Right kidney (tissue), 1 donor: ENCODE measurements at regions not wholly inside any gene's neighbourhood (a gene's known extent, or its start where the extent isn't known, plus 50 kb on each side); places are given as distances from the start of the nearest gene placed in this dataset.

Experiments
- DNase-seq: peaks from one replicate; pipeline ENCODE4 v3.0.0-alpha.2; 2016

DNA sequence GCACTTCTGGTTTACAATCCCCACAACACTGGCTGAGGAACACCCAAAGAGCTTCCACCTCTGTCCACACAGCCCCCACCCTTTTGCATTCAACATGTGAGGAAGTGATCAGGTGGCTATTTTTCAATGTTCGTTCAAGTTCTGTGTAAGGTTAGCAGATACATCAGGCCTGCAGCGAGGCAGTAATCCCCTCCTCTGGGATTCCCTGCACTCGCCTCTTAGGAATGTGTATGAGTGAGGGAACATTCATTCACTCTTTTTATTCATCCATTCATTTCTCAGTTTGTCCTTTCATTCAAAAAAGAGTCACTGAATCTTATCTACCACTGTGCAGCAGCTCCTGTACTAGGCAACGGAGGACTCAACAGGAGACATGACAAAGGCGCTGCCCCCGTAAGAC is 236.4 kb upstream of the PRDM1 start:
- no peak for DNase-seq

DNA sequence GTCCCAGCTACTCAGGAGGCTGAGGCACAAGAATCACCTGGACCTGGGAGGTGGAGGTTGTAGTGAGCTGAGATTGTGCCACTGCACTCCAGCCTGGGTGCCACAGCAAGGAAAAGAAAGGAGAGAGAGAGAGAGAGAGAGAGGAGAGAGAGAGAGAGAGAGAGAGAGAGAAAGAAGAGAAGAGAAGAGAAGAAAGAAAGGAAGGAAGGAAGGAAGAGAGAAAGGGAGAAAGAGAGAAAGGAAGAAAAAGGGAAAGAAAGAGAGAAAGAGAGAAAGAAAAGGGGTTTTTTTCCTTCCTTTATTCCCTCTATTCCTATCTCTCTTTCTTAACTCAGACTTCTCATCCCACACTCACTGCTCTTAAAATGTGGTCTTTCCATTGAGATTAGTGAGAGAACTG is 238.7 kb upstream of the PRDM1 start:
- DNase-seq, result no peak

DNA sequence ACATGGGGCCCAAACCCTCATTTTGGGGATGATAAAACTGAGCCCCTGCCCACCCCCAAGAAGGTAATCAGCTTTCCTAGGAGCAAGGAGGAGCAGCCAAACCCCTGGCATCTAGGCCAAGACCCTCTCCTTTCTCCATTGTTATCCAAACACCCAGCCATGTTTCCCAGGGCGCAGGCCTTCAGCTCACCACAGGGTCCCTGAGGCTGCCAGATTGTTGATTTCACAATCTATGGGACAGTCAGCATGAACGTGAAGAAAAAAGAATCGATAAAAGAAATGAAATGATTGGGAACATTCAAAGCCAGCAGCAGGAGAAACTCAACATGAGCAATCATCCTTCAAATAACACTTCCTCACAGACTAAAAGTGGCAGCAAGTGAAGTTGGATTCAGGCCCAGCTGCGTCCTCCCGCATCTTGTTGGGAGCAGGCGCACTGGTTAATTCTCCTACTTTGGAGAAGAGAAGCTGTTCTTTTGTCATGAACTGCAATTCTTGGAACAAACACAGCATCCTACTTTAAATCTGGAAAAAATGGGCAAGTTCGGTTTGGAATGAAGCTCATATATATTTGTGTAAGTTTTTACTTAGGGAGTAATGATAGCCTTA is 241.8 kb upstream of the PRDM1 start:
- no peak for DNase-seq

DNA sequence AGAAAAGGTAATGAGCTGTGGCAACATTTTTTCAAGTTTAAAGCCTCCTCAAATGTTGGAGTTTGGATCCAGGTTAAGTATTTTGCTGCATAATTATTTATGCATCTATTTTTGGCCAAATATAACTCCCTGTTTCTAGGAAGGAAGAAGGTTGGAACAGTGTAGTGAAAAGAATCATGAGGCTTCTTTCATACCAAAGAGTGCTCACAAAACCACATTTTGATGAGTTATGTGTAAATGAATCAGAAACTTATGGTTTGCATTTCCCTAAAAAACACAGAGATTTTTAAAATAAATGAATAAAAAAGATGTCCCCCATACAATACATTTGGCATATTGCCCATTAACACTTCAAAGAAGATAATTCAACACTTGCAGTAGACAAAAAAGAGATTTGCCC is 246.9 kb upstream of the PRDM1 start:
- no peak for DNase-seq

DNA sequence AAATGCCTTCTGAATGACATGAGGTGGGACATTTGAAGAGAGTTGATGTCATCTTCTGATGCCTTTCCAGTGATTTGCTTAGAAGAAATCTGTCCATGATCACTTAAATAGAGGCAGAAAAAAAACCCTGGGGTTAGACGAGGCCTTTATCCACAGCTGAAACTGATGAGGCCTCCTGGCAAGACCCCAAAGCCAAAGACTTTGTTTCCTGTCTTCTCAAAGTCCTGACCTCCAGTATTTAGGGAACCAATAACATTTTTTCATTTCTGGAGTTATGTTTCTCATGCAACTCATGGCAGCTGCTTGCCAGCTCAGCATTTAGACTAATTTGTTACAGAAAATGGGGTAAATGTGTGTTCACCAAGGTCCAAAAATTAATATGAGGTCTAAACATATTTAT is 248.0 kb upstream of the PRDM1 start:
- DNase-seq, result no peak

DNA sequence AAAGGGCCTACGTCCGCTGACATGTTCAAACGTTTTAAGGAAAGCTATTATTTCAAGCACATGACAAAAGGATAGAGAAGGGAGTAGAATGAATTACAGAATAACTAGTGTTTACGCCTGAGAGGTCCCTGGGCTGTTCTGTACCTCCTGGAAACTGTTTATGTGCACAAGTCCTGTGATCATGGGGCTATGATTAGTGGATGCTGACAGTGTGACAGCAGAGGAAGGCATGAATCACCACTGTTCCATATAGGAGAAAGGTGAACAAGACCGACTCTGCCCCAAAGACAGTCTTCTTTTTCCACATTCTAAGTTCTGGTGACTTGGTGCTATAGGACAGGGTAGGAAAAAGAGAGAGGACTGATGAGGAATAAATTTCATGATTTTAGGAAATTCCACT is 249.2 kb upstream of the PRDM1 start:
- peak; percentile 8 for DNase-seq

DNA sequence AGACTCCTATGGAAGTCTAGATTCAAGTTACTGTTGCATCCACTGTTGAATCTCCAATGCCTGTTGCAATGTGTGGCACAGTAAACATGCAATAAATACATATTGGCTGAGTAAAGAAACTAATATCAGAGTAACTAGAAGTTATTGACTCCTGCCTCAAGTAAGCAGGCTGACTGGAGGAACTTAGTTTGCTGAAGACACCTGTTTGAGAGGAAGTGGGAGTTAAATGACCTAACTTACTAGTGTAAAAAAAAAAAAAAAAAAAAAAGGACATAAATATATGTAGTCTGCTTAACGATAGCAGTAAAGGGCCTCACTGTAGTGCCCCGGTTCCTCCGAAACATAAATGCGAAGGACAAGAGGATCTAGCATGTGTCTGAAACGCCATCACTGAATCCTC is 249.8 kb upstream of the PRDM1 start:
- DNase-seq, result no peak

DNA sequence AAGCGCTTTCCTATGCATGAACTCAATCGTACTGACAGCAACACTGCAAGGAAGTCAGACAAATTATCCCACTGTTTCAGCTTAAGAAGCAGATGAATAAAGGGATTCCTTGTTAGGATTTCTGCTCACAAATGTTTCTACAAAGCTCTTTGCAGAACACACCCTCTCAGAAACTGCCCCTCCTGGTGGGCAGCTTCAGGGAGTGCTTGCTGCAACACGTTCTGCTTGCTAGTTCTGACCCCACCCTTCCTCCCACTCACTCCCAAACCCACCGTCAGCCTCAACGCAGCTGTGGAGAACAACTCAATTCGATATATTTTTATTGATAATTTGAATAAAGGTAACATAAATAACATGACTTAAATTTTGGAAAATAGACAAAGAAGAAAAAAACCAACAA is 250.8 kb upstream of the PRDM1 start:
- DNase-seq, result no peak

DNA sequence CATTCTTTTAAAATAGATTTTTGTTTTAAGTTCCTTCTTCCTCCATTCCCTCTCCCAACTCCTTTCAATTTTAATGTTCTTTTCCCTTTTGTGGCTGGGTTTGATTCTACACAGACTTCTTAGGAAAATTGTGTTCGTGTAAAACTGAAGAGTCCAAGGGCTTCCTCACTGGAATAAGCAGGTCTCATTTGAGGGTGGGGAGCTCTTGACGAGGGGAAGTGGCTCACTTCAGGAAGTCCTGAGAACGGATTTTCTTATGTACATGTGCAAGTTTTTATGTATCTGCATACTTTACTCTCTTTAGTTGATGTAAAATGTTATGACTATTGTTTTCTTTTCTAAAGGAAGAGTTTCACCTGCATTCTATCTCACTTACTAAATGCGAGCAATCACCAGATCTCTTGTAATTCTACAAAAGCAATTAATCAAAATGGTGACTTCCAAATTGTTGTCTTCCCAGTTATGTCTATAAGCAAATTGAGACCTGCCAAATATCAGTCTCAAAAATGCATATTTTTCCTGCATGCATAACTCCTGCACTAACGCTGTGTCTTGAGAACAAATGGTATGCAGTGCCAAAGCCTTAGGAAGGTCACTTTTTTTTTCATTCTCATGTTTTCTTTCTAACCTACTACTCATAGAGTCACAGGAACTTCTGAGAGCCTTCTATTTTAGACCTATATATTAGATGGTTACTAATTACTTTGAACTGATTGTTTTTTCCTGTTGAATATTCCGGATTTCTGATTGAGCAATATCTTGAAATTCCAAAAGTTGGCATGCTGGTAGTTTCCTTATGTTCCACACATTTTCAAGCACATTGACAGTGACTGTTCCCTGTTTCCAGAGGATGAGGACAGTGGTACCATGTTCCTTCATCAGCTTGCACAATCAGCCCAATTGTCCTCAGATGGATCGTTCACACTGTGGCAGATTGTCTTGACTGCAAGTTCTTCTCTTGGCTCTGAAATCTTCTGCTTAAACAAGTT is 251.9 kb upstream of the PRDM1 start:
- DNase-seq, result no peak

DNA sequence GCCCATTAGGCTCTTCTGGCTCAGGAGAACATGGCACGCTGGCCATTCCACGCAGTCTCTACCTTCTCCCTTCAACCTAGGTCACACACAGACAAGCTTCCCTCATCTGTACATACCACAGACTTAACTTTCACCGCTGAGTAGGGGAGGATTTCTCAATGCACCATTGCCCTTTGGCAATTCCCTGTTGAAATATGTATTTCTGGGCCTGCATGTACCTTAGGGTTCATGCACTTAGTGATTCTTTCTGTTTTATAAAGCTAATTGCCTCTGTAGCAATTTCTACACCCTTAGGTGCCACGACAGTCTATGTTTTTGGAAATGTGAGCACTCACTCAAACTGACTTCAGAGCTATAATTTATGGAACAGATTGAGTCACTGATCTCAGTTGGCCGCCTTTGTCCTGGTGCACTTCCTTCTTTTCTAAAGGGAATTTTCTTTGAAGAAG is 253.8 kb upstream of the PRDM1 start:
- no peak for DNase-seq

DNA sequence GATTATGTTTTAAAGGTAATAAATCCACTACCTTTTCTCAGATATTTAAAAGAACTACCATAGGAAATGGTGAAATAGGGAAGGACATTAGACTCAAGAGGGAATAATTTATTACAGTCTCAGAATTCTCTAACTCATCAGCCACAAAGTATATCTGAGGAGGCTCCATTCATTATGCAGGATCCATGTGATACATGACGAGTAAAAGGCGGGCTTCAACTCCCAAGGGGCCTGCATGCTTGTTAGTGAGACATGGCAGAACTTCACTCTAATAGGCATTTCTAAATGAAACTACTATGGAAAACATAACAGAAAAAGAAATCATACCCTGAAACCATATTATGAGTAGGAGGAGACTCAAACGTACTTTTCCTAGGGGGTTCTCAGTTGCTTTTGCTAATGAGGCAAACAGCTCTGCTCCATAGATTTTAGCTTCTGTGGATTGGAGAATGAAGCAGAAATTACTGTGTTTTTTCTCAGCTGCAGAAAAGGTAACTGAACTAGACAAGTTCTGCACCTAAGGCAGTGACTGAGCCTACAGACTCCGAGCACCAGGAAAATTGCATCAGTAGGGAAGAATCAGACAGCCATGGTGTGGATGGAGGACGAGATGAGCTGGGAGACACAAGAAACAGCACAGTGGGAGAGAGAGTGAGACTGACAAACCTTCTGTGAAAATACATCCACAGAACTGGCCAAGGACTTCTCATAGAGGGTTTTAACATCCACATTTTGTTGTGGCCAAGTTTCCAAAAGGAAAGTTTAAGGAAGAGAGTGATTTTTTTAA is 254.6 kb upstream of the PRDM1 start:
- no peak for DNase-seq

DNA sequence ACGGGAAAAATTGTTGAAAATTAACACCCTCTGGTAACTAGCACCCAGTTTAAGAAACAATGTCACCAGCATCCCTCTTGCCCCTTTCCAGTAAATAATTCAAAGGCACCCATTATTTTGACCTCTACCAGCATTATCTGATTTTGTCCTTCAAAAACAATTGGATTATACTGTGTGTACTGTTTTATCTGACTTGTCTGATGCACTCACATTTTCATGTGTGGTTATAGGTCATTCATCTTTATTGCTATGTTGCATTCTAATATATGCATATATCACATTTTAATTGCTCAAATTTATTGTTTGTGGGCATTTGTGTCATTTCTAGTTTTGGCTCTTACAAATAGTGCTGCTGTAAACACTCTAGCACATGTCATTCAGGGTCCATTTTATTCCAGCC is 260.9 kb upstream of the PRDM1 start:
- no peak for DNase-seq

DNA sequence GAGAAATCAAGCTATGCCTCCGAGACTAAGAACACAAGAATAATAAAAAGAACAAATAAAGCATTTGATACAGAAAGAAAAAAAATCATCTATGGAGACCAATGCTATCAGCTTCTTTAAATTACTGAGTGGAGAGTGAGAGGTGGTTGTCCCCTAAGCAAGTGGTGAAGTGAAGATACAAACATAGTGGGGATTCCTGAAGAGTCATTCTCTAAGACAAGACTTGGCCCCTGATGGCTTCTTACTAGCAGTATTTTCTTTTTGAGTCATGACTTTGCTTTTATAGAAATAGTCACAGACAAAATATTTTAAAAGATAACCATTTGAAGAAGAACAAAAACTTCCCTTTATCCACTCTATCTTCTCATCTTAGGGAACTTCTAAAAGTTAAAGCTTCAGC is 261.4 kb upstream of the PRDM1 start:
- no peak for DNase-seq

DNA sequence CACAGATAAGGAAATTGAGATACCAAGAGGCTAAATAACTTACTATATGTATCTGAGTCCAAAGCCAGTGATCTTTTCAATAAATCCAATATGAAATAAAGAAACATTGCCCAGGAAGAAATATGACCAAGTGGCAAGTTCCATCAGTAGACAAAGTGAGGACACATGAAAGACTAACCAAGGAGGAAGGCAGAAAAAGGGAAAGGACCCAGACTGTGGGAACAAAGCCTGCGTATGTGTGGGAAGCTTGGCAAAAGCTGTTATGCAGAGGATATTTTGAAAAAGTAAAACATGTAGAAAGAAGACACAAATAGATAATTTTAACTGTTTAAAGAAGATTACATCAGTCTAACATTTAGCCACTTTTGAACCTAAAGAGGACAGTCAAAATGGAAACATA is 264.4 kb upstream of the PRDM1 start:
- no peak for DNase-seq

DNA sequence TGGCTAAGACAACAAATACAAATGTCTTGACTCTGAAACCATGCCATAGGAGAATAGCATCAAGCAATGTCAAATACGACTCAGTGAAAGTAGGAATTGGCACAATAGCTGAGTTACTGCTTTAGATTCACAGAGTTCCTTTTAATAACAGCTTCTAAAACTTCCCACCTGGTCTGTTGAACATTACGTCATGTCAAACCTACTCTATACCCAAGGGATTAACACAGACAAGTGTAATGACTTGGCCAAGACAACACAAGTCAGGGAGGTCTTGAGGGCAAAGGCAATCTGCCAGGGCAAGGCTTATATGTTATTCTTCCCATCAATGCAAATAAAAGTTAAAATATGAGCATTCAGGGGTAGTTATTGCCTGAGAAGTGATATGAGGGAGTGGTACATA is 265.1 kb upstream of the PRDM1 start:
- no peak for DNase-seq

DNA sequence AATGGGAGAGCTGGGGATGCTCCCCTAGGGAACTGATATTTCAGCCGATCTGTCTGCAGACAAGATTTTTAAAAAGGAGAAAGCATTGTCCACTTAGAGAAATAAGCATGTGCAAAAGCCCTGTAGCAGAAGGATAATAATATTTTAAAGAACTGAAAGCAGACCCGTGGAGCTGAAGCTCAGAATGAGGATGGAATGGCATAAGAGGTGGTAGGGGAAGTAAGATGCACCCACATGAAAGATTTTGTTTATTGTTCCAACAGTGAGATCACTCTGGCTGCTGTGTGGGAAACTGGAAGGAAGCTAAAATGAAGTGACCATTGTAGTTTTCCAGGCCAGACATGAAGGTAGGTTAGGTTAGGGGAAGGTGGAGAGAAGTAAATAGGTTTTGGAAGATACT is 266.4 kb upstream of the PRDM1 start:
- DNase-seq, result no peak

DNA sequence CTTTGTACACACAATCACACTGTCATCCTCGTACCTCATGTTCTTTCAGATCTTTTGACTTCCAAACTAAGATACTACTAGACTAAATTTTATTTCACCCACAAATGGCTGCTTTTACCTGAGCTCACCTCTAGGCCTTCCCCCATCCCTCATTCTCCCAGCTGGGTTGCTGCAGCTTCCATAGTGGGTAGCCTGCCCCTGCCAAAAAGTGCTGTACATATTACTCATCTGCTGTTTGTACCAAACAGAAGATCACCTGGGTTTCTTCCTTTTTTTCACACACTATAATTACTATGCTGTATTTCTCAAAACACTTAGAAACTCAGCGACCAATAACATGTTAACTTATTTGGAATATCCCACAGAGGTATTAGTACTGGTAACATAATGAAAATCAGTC is 267.6 kb upstream of the PRDM1 start:
- no peak for DNase-seq

DNA sequence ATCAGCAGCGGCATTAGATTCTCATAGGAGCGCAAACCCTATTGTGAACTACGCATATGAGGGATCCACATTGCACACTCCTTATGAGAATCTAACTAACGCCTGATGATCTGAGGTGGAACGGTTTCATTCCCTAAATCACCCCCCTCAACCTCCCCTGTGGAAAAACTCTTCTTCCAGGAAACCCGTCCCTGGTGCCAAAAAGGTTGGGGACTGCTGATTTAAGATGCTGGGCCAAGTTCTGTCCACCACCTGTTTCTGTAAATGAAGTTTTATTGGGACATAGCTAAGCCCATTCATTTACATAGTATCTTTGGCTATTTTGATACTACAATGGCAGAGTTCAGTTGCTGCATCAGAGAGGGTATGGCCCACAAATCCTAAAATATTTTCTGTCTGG is 268.2 kb upstream of the PRDM1 start:
- no peak for DNase-seq

DNA sequence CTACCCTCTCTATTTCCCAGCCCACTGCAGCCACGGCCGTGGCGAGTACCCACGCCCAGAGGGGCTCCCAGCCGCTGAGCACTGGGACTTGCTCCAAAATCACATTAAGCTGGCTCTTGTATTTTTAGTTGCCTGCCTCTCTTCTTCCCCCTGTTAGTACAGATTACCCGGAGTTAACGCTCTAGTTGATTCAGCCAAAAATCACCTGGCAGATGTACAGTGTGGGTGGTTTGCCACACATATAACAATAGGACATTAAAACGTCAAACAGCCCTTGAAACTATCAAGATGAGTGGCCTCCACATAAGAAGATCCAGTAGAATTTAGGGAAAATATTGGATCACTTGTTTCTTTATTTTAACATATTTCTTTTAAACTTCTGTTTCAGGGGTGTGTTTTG is 268.8 kb upstream of the PRDM1 start:
- no peak for DNase-seq

DNA sequence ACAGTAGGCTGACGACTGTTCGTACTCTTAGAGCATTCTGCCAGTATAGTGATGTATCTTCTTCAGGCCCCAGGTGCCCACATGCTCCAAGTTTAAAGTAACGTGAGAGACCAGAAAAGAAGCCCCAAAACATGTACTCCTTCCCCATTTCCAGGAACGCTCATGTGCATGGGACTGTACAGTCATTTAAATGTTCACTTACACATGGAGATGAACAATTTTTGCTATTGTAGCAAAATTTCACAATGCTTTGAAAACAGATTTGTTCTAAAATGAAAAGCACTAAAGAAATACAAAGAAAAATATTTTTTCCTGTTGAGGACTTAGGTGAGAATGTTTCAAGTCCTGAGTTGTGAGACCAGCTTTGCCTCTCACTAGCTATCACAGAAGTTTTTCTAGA is 269.3 kb upstream of the PRDM1 start:
- no peak for DNase-seq

DNA sequence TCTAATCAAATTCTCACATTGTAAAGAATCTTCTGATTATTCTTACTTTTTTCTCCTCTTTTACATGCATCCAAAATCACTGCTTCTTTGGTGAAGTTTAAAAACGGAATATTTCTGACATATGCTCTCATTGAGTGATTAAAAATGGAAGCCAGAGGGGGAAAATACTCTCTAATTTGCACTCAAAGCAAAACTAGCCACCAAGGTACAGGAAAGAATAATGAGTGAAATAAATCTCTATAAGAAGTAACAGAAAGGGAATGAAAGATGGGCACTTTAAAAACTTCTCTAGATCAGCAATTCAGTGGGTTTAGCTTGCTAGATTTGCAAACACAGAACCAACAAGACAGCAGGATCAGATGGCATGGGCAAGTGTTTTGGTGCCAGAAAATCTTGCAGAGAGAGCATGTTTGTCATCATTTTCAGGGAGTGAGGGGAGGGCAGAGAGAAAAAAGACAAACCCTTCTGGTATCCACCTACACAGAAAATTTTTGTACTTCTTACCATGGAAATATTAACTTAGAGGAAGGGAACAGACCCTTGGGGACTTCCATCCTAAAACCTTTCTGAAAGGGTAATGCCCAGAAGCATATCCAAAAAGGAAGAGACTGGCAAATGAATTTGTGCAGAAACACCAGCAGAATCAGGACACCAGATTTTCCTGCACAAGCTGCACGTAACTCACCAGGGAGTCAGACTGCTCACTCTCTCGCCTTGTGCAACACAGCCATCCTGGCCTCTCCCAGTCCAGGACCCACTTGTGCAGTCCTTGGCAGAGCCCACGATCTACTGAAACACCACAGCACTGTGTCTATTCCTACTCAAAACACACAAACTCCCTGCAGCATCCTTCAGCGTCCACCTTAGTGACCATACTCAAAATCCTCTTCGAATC is 270.2 kb upstream of the PRDM1 start:
- no peak for DNase-seq
